Mesenchymal stem cell (in vitro differentiated cells and primary cell): ENCODE measurements at regions not wholly inside any gene's neighbourhood (a gene's known extent, or its start where the extent isn't known, plus 50 kb on each side); places are given as distances from the start of the nearest gene placed in this dataset.

ENCODE experiments used
- DNase-seq: peaks from one replicate; pipeline ENCODE4 v3.0.0-alpha.2; 2013
- H2AFZ ChIP-seq: one replicate; pipeline ENCODE4 v1.6.1; 2013; ENCODE audit warnings: low read depth, mild to moderate bottlenecking, control low read depth, inconsistent platforms, low read length, moderate library complexity
- H2AK5ac ChIP-seq: 2 replicates; pipeline ENCODE4 v1.6.1; 2013; ENCODE audit warnings: low read length, moderate library complexity, mild to moderate bottlenecking, inconsistent platforms; ENCODE audit not compliant: severe bottlenecking
- H2BK120ac ChIP-seq: one replicate; pipeline ENCODE4 v1.6.1; 2013; ENCODE audit warnings: low read depth, mild to moderate bottlenecking, inconsistent platforms, low read length, moderate library complexity
- H2BK12ac ChIP-seq, 2 experiments: one replicate each; pipeline ENCODE4 v1.6.1; 2013; ENCODE audit warnings: inconsistent platforms in 2 of 2, low read length in 2 of 2, mild to moderate bottlenecking in 2 of 2, moderate library complexity in 2 of 2, control low read depth in 1 of 2
- H2BK15ac ChIP-seq: one replicate; pipeline ENCODE4 v1.6.1; 2013; ENCODE audit warnings: mild to moderate bottlenecking, low read depth, inconsistent platforms; ENCODE audit not compliant: poor library complexity, severe bottlenecking
- H2BK5ac ChIP-seq: 2 replicates; pipeline ENCODE4 v1.6.1; 2013; ENCODE audit warnings: low read depth, mild to moderate bottlenecking, low read length, control low read depth, inconsistent platforms; ENCODE audit not compliant: poor library complexity, severe bottlenecking
- H3K14ac ChIP-seq, 2 experiments: one replicate each; pipeline ENCODE4 v1.6.1; 2013; ENCODE audit warnings: inconsistent platforms in 2 of 2, low read length in 2 of 2, control low read depth in 1 of 2, mild to moderate bottlenecking in 1 of 2, moderate library complexity in 1 of 2
- H3K18ac ChIP-seq, 2 experiments: one replicate each; pipeline ENCODE4 v1.6.1; 2013; ENCODE audit warnings: inconsistent platforms in 2 of 2, low read length in 2 of 2, control low read depth in 1 of 2, low read depth in 1 of 2, mild to moderate bottlenecking in 1 of 2
- H3K23ac ChIP-seq, 2 experiments: one replicate each; pipeline ENCODE4 v1.6.1; 2013; ENCODE audit warnings: inconsistent platforms in 2 of 2, low read length in 2 of 2, mild to moderate bottlenecking in 2 of 2, moderate library complexity in 2 of 2, control low read depth in 1 of 2
- H3K27ac ChIP-seq: 2 replicates; pipeline ENCODE4 v1.5.1; 2013; ENCODE audit warnings: mild to moderate bottlenecking, moderate library complexity, low read length, control low read depth, inconsistent platforms; ENCODE audit not compliant: poor library complexity, severe bottlenecking
- H3K27me3 ChIP-seq, 2 experiments: 2 replicates each; pipeline versions ENCODE4 v1.6.1 to v1.7.0; 2013; ENCODE audit warnings: low read length in 2 of 2, mild to moderate bottlenecking in 2 of 2, moderate library complexity in 2 of 2, control low read depth in 1 of 2, inconsistent platforms in 1 of 2; ENCODE audit not compliant: control insufficient read depth in 1 of 2, insufficient read depth in 1 of 2
- H3K36me3 ChIP-seq, 2 experiments: 2 replicates each; pipeline versions ENCODE4 v1.6.1 to v1.7.0; 2013; ENCODE audit warnings: low read length in 2 of 2, control low read depth in 1 of 2, inconsistent platforms in 1 of 2, low read depth in 1 of 2, mild to moderate bottlenecking in 1 of 2; ENCODE audit not compliant: insufficient read depth in 2 of 2, control insufficient read depth in 1 of 2
- H3K4ac ChIP-seq, 2 experiments: one replicate each; pipeline ENCODE4 v1.6.1; 2013; ENCODE audit warnings: inconsistent platforms in 2 of 2, low read length in 2 of 2, mild to moderate bottlenecking in 2 of 2, moderate library complexity in 2 of 2, control low read depth in 1 of 2, low read depth in 1 of 2
- H3K4me1 ChIP-seq: 2 replicates; pipeline ENCODE4 v1.6.1; 2013; ENCODE audit warnings: low read depth, low read length, control low read depth; ENCODE audit not compliant: control insufficient read depth, insufficient read depth
- H3K4me2 ChIP-seq: 2 replicates; pipeline ENCODE4 v1.6.1; 2013; ENCODE audit warnings: low read length, mild to moderate bottlenecking, inconsistent platforms; ENCODE audit not compliant: poor library complexity, severe bottlenecking
- H3K4me3 ChIP-seq, 2 experiments: 2 replicates each; pipeline versions ENCODE4 v1.5.1 to v1.7.0; 2013; ENCODE audit warnings: low read length in 2 of 2, mild to moderate bottlenecking in 2 of 2, control low read depth in 1 of 2, low read depth in 1 of 2; ENCODE audit not compliant: insufficient read depth in 1 of 2
- H3K79me1 ChIP-seq: replicated peaks from 2 replicates; pipeline ENCODE4 v1.6.1; 2013; ENCODE audit warnings: mild to moderate bottlenecking, control low read depth, low read length, inconsistent platforms; ENCODE audit not compliant: poor library complexity, severe bottlenecking
- H3K9ac ChIP-seq: 2 replicates; pipeline ENCODE4 v1.7.0; 2013; ENCODE audit warnings: mild to moderate bottlenecking, low read length, moderate library complexity
- H3K9me3 ChIP-seq: 2 replicates; pipeline ENCODE4 v1.7.0; 2013; ENCODE audit warnings: mild to moderate bottlenecking, low read length; ENCODE audit not compliant: control insufficient read depth
- H4K8ac ChIP-seq: one replicate; pipeline ENCODE4 v1.6.1; 2013; ENCODE audit warnings: inconsistent platforms, mild to moderate bottlenecking, low read length, moderate library complexity
- H4K91ac ChIP-seq: one replicate; pipeline ENCODE4 v1.6.1; 2013; ENCODE audit warnings: mild to moderate bottlenecking, low read length, inconsistent platforms
- WGBS: methylation state at CpG from one replicate; pipeline ENCODE4 v1.1.7; 2013; ENCODE audit warnings: mixed read lengths; 5-methylcytosine and 5-hydroxymethylcytosine counted together

DNA sequence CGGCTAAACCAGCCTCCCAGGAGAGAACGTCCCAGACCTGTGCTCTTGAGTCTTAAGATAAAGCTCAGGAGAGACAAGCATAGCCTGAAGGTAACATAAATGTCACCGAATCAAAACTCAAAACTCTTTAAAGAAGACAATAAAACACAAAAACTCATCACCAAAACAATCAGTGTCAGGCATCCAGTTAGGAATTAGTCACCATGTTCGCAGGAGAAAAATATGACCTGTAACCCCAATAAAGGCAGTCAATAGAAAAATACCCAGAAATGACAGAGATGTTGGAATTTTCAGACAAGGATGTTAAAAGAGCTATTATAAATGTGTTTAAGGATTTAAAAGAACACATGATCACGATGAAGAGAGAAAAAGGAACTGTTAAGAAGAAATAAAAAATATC lies 352.4 kb downstream of the BRD1 start:
- H2AFZ ChIP-seq: no peak overlapping the region
- H2BK12ac ChIP-seq: no peak overlapping the region
- no peak overlapping the region for H3K4me3 ChIP-seq
- no peaks in the 10 kb centered on the region for H3K27me3 ChIP-seq
- no peak overlapping the region for H3K23ac ChIP-seq
- no peak overlapping the region for H3K14ac ChIP-seq
- no peak overlapping the region for H4K91ac ChIP-seq
- H3K9me3 ChIP-seq: peaks cover 4% of the 10 kb centered on the region
- H3K79me1 ChIP-seq: no peaks in the 10 kb centered on the region
- no peak overlapping the region for H3K4ac ChIP-seq
- H3K4me2 ChIP-seq: no peak overlapping the region
- H4K8ac ChIP-seq: no peak overlapping the region
- peaks cover 1% of the 10 kb centered on the region for H3K4me1 ChIP-seq
- no peak overlapping the region for H2BK120ac ChIP-seq
- no peak overlapping the region for H2AK5ac ChIP-seq
- H3K27ac ChIP-seq: no peak overlapping the region
- no peak overlapping the region for H3K9ac ChIP-seq
- no peak overlapping the region for H3K18ac ChIP-seq
- no peaks in the 10 kb centered on the region for H3K36me3 ChIP-seq
- DNase-seq: no peak
- H2BK15ac ChIP-seq: no peak overlapping the region
- no peak overlapping the region for H2BK5ac ChIP-seq
- WGBS: 84% methylated on average over 4 of the region's 5 CpGs

DNA sequence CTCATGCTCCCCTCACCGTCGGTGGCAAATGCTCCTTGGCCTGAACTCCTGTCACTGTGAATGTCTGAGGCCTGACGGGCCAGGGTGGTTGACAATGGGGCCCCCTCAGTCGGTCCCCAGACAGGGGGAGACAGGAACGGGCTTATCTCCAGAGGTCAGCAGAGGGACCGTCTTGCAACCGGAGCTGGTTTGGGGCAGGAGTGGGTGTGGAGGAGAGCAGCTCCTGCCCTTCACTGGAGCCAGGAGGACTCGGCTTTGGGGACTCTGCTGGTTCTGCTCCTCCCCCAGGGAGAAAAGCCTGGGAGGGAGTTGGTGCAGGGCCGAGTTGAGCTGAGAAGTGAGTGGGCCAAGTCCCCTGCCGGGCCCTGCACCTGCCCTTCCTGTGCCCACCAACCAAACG lies 354.4 kb downstream of the BRD1 start:
- H3K4ac ChIP-seq: no peak overlapping the region
- no peak overlapping the region for H2BK12ac ChIP-seq
- no peak overlapping the region for H3K9ac ChIP-seq
- H3K27me3 ChIP-seq: no peaks in the 10 kb centered on the region
- H3K4me3 ChIP-seq: no peak overlapping the region
- H3K18ac ChIP-seq: no peak overlapping the region
- H3K14ac ChIP-seq: no peak overlapping the region
- no peak overlapping the region for H3K4me2 ChIP-seq
- no peak overlapping the region for H2BK120ac ChIP-seq
- H3K27ac ChIP-seq: no peak overlapping the region
- H3K23ac ChIP-seq: no peak overlapping the region
- H3K36me3 ChIP-seq: no peaks in the 10 kb centered on the region
- no peak for DNase-seq
- H2BK5ac ChIP-seq: no peak overlapping the region
- no peak overlapping the region for H4K8ac ChIP-seq
- H2BK15ac ChIP-seq: no peak overlapping the region
- 75% methylated on average over 10 of the region's 11 CpGs for WGBS
- peaks cover 1% of the 10 kb centered on the region for H3K4me1 ChIP-seq
- H4K91ac ChIP-seq: no peak overlapping the region
- no peak overlapping the region for H2AK5ac ChIP-seq
- no peak overlapping the region for H2AFZ ChIP-seq
- peaks cover 4% of the 10 kb centered on the region for H3K9me3 ChIP-seq
- H3K79me1 ChIP-seq: no peaks in the 10 kb centered on the region

DNA sequence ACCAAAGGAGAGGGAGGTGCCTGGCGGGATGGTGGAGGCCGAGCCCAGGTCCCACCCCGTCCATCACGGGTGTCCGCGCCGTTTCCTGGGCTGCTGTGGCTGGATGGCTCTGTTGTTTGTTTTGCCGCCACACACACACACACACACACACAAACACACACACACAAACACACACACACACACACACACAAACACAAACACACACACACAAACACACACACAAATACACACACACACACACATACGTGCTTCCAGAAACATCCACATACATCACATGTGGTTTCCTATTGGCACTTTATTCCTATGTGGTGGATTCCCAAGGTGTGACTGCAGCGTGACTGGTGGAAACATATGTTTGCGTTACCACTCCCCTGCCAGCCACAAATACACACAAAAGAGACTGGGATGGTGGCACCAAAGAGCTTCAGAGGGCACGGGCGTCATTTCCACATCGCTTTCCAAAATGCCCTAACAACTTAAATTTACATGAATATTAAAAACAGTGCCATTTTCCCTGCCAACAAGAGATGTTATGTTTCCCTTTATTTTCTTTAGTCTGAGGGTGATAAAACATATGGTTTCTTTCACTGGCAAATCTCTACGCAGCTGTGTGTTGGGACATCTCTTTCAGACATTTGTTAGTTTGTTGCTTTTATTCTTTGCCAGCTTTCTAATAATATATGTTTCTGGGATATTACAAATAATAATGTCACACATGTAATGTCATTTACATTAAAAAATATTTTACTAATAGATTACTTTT lies 356.8 kb downstream of the BRD1 start:
- H3K79me1 ChIP-seq: no peaks in the 10 kb centered on the region
- H3K23ac ChIP-seq: no peak overlapping the region
- no peak overlapping the region for H2BK5ac ChIP-seq
- H3K4me3 ChIP-seq: no peak overlapping the region
- H3K27ac ChIP-seq: no peak overlapping the region
- H3K4ac ChIP-seq: no peak overlapping the region
- peaks cover 1% of the 10 kb centered on the region for H3K4me1 ChIP-seq
- H3K18ac ChIP-seq: no peak overlapping the region
- no peak overlapping the region for H4K91ac ChIP-seq
- H3K9me3 ChIP-seq: peaks cover 4% of the 10 kb centered on the region
- no peak overlapping the region for H2BK15ac ChIP-seq
- H3K27me3 ChIP-seq: peaks cover 0 to 5% of the 10 kb centered on the region in 2 experiments
- no peak overlapping the region for H2BK12ac ChIP-seq
- H3K9ac ChIP-seq: no peak overlapping the region
- no peak overlapping the region for H3K14ac ChIP-seq
- H3K36me3 ChIP-seq: no peaks in the 10 kb centered on the region
- no peak overlapping the region for H2BK120ac ChIP-seq
- H2AFZ ChIP-seq: no peak overlapping the region
- no peak for DNase-seq
- H2AK5ac ChIP-seq: no peak overlapping the region
- no peak overlapping the region for H4K8ac ChIP-seq
- no peak overlapping the region for H3K4me2 ChIP-seq
- 92% methylated on average over 13 of the region's 15 CpGs for WGBS

DNA sequence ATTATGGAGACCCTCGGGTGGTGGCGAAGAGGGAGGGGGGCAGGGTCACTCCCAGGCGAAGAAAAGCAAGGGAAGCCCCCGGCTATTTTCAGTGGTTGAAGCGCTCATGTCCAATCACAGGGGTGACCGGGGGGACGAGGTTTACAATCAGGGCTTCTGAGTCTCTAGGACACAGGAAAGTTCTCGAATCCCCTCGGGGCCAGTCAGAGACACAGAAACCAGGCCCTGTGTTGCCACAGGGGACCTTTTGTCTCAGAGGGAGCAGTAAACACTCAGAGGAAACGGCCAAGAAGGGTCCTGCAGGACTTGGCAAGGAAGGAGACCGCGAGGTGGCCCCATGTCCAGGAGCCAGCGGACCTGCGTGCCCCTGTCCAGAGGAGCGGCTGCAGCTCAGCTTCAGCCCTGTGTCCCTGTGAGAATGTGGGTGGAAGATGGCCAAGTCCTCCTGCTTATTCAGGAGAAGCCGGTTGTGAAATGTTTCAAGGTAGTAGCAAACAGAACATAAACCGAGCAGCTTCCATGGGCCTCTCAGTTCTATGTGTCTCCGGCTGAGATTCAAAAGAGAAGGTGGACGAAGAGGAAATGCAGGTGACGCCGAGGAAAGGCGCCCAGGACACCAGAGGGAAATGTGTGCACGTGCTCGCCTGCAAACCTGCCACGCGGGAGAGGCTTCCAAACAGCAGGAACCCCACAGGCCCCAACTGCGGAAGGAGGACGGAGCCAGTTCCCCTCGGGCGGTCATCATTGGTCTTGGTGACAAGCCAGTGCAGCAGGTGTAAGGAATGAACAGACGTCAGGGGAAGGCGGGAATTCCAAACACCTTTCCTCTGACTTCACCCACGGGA lies 357.6 kb downstream of the BRD1 start:
- DNase-seq: no peak
- H3K23ac ChIP-seq: no peak overlapping the region
- H4K8ac ChIP-seq: no peak overlapping the region
- no peak overlapping the region for H2BK15ac ChIP-seq
- WGBS: 88% methylated on average over 33 of the region's 33 CpGs
- no peak overlapping the region for H3K4ac ChIP-seq
- H3K4me3 ChIP-seq: no peak overlapping the region
- no peaks in the 10 kb centered on the region for H3K79me1 ChIP-seq
- no peak overlapping the region for H3K9ac ChIP-seq
- no peak overlapping the region for H2AK5ac ChIP-seq
- no peak overlapping the region for H3K27ac ChIP-seq
- no peaks in the 10 kb centered on the region for H3K36me3 ChIP-seq
- peaks cover 4% of the 10 kb centered on the region for H3K9me3 ChIP-seq
- H3K27me3 ChIP-seq: peaks cover 0 to 5% of the 10 kb centered on the region in 2 experiments
- no peak overlapping the region for H2BK12ac ChIP-seq
- no peak overlapping the region for H2BK5ac ChIP-seq
- H3K4me2 ChIP-seq: no peak overlapping the region
- no peak overlapping the region for H4K91ac ChIP-seq
- H3K14ac ChIP-seq: no peak overlapping the region
- no peak overlapping the region for H2AFZ ChIP-seq
- no peak overlapping the region for H2BK120ac ChIP-seq
- H3K18ac ChIP-seq: no peak overlapping the region
- peaks cover 1% of the 10 kb centered on the region for H3K4me1 ChIP-seq
